Fibroblast of villous mesenchyme (primary cell): ENCODE measurements at regions not wholly inside any gene's neighbourhood (a gene's known extent, or its start where the extent isn't known, plus 50 kb on each side); places are given as distances from the start of the nearest gene placed in this dataset.

Experiments
- DNase-seq: peaks from one replicate; pipeline ENCODE4 v3.0.0-alpha.2; 2010; ENCODE audit warnings: low read depth
- H3K4me3 ChIP-seq: 2 replicates; pipeline ENCODE4 v1.5.1; 2011; ENCODE audit warnings: low read depth, mild to moderate bottlenecking, low read length
- TF ChIP-seq, protein P1 (sequence below): IDR thresholded peaks from 2 replicates; pipeline ENCODE4 v1.5.1; 2012; ENCODE audit warnings: low read depth, mild to moderate bottlenecking, low read length; ENCODE audit not compliant: insufficient read depth

GRCh38 chr5:127133071-127133470, 59.8 kb upstream of the C5orf63 start:
- TF ChIP-seq, protein P1, sequence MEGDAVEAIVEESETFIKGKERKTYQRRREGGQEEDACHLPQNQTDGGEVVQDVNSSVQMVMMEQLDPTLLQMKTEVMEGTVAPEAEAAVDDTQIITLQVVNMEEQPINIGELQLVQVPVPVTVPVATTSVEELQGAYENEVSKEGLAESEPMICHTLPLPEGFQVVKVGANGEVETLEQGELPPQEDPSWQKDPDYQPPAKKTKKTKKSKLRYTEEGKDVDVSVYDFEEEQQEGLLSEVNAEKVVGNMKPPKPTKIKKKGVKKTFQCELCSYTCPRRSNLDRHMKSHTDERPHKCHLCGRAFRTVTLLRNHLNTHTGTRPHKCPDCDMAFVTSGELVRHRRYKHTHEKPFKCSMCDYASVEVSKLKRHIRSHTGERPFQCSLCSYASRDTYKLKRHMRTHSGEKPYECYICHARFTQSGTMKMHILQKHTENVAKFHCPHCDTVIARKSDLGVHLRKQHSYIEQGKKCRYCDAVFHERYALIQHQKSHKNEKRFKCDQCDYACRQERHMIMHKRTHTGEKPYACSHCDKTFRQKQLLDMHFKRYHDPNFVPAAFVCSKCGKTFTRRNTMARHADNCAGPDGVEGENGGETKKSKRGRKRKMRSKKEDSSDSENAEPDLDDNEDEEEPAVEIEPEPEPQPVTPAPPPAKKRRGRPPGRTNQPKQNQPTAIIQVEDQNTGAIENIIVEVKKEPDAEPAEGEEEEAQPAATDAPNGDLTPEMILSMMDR, result no peak
- DNase-seq, result no peak
- H3K4me3 ChIP-seq, result no peak overlapping the region

DNA sequence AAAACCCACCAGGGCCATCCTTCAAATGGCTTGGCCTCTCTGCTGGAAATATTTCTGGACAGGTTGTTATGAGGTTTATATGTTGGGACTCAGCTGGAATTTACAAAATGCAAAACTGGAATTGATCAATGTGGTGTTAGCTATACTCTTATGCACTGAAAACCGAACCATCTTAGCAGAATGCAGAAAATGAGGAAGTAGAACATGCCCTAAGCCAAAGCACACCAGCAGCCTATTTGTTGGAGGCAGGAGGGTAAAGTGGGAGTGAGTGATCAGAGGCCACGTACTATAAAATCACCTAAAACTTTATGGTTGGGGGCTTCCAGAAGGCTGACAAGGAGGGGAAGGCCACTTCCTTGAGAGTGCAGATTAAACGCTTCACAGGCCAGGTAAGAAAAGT, 63.6 kb upstream of the C5orf63 start:
- DNase-seq, result no peak
- no peak overlapping the region for H3K4me3 ChIP-seq
- TF ChIP-seq, protein P1, result no peak

DNA sequence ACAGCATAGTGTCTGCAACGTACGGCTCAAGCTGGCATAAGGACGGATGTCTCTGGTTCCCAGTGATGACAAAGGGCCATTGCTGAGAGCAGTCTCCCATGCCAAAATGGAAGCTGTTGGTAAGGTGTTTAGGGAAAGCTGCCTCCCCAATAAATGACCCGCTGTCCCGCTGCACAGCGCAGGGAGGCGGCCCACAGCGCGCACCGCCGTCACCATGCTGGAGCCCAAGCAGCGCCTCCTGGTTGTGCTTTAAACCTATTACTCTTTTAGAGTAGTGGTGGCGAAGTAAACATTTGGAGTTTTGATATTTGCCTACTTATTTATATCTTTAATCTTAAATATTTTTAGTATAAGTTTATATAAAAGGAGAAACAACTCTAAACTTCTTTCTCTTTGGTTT, 70.4 kb upstream of the C5orf63 start:
- no peak overlapping the region for H3K4me3 ChIP-seq
- TF ChIP-seq, protein P1, result no peak
- DNase-seq, result no peak

DNA sequence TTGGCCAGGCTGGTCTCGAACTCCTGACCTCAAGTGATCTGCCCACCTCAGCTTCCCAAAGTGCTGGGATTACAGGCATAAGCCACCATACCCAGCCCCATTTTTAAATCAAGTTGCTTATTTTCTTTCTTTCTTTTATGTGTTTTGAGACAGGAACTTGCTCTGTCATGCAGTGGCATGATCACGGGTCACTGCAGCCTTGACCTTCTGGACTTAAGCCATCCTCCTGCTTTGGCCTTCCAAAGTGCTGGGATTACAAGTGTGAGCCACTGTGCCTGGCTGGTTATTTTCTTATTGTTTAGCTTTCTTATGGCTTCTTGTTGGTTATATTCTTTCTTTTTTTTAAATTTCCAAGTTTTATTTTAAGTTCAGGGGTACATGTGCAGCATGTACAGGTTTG, 79.7 kb upstream of the C5orf63 start:
- no peak overlapping the region for H3K4me3 ChIP-seq
- no peak for DNase-seq
- TF ChIP-seq, protein P1, result no peak

GRCh38 chr5:127153521-127153920, 80.2 kb upstream of the C5orf63 start:
- H3K4me3 ChIP-seq, result no peak overlapping the region
- no peak for DNase-seq
- TF ChIP-seq, protein P1, result no peak

GRCh38 chr5:127163750-127164149, 90.4 kb upstream of the C5orf63 start:
- TF ChIP-seq, protein P1, result no peak
- no peak overlapping the region for H3K4me3 ChIP-seq

DNA sequence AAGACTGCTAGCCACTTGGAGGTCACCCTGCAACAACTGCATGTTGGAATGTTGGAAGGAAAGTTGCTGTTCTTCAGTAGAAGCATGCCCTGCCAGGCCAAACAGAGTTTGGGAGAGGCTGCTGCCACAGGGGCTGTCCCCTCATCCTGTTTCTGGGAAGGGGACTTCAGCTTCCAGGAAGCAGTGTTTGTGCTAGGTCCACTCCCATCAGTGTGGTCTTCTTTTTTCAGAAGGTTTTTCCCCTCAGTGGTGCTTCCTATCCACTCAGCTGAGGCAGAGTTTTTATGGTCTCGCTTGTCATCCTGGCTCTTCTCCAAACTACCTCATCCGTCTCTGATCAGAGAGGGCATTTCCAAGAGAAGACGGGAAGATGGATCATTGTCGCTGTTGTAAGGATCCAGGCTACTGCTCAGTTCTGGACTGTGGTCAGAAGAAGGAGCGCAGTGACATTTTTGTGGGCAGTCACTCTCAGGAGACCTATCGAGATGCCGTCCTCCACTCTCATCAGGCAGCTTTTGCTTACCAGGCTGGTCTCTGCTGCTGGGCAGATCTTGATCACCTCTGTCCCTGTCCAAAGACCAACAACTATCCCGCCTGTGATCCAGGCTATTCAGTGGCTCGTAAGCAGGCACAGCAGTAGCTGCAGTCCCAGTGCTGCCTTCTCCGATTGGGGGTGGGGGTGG, 97.8 kb upstream of the C5orf63 start:
- no peak for DNase-seq
- TF ChIP-seq, protein P1, result no peak
- no peak overlapping the region for H3K4me3 ChIP-seq

More at GRCh38 chr5:127163750-127164149, 90.4 kb upstream of the C5orf63 start:
- DNase-seq, result no peak
